Skeletal muscle satellite cell (primary cell): ENCODE measurements at regions not wholly inside any gene's neighbourhood (a gene's known extent, or its start where the extent isn't known, plus 50 kb on each side); places are given as distances from the start of the nearest gene placed in this dataset.
"Not testable (repeated sequence)": the region's sequence is repeated elsewhere in the genome, so short reads cannot be mapped to it uniquely, and the experiment has no call there.

ENCODE experiments used
- H3K27me3 ChIP-seq: 2 replicates; pipeline ENCODE4 v1.7.0; 2013; ENCODE audit warnings: low read length; ENCODE audit not compliant: control insufficient read depth, insufficient read depth
- H3K36me3 ChIP-seq: 2 replicates; pipeline ENCODE4 v1.7.0; 2013; ENCODE audit warnings: mild to moderate bottlenecking, control low read depth, low read length; ENCODE audit not compliant: insufficient read depth
- H3K4me1 ChIP-seq: 2 replicates; pipeline ENCODE4 v1.7.0; 2013; ENCODE audit warnings: low read length; ENCODE audit not compliant: control insufficient read depth, insufficient read depth
- H3K4me2 ChIP-seq: 2 replicates; pipeline ENCODE4 v1.7.0; 2013; ENCODE audit warnings: mild to moderate bottlenecking, low read length
- H3K4me3 ChIP-seq: 2 replicates; pipeline ENCODE4 v1.7.0; 2013; ENCODE audit warnings: low read length
- H3K9ac ChIP-seq: 2 replicates; pipeline ENCODE4 v1.7.0; 2013; ENCODE audit warnings: mild to moderate bottlenecking, low read depth, low read length, moderate library complexity
- H3K9me3 ChIP-seq: replicated peaks from 2 replicates; pipeline ENCODE4 v1.7.0; 2013; ENCODE audit warnings: mild to moderate bottlenecking, control low read depth, low read length

DNA sequence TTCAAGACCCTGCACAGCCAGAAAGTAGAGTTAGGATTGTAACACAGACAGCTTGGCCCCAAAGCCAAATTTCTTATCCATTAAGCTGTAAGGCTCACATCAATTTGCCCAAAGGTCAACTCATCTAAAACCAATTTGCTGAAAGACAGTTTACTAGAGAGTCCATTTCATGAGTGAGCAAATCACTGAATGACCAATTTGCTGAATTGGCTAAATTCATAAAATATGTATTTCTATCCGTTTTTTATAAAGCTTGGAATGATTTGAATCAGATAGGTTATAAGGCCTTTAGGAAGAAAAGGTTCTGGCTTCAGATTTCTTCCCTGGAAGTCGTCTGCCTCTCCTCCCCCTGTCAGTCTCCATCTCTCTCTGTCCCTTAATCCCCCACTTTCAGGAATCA lies 168.1 kb downstream of the FCRL5 start:
- Histone ChIP-seq H3K4me2 (no peak overlapping the region), H3K4me1 (no peaks in the 10 kb centered on the region), H3K9me3 (no peaks in the 10 kb centered on the region), H3K9ac (no peak overlapping the region), H3K27me3 (peaks cover 26% of the 10 kb centered on the region), H3K36me3 (no peaks in the 10 kb centered on the region), H3K4me3 (no peak overlapping the region)

DNA sequence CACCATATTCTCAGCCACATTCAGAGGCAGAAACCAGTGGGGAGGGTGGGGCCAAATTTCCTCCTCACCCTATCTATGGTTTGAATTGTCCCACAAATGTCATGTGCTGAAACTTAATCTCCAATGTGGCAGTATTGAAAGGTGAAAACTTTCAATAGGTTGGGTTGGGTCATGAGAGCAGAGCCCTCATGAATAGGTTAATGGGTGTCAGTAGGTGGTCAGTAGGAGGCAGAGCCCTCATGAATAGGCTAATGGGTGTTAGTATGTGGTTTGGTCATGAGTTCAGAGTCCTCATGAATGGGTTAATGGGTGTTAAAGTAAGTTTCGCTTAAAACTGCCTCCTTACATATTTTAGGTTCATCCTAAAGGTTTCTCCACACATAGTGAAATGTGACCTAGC lies 170.0 kb downstream of the FCRL5 start:
- no peak overlapping the region for H3K4me2 ChIP-seq
- no peaks in the 10 kb centered on the region for H3K36me3 ChIP-seq
- no peak overlapping the region for H3K9ac ChIP-seq
- H3K4me1 ChIP-seq, result no peaks in the 10 kb centered on the region
- no peaks in the 10 kb centered on the region for H3K9me3 ChIP-seq
- H3K4me3 ChIP-seq, result no peak overlapping the region
- peaks cover 31% of the 10 kb centered on the region for H3K27me3 ChIP-seq

DNA sequence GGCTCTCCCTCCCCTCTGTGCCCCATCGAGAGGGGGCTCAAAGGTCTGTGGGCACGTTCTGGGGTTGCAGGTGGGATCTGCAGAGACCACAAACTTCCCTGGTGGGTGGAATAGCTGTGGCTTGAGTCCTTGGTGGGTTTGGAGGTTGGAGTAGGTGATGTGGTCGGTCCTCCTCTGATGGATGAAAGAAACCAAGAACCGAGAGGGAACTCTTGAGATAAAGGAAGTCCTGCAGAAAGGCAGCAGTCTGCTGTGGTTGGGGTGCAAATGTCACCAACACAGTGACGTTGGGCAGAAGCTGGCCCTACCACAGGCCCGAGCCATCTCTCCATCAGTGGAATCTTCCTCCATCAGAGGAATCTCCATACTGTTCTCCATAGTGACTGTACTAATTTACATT lies 171.8 kb downstream of the FCRL5 start:
- Histone ChIP-seq H3K9me3 (no peaks in the 10 kb centered on the region), H3K36me3 (no peaks in the 10 kb centered on the region), H3K9ac (no peak overlapping the region), H3K27me3 (peaks cover 28% of the 10 kb centered on the region), H3K4me2 (no peak overlapping the region), H3K4me1 (no peaks in the 10 kb centered on the region), H3K4me3 (no peak overlapping the region)

DNA sequence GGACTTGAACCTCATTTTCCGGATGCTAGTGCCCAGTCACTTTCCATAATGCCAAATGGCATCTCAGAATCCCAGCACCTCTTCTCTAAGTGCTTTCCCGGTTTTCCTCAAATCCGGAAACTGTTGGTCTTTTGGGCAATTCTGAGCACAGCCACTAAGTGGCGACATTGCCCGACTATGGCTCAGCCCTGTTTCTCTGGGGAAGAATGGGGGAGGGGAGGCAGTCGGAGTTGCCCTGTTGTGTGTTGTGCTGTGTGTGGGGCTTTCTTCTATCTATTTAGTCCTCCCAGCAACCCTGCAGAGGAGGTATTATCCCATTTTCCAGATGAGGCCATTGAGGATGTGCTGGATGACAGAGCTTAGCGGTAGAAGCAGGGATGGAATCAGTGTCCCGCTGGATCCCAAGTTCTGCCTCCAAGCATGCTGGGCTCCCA lies 175.0 kb downstream of the FCRL5 start:
- not testable (repeated sequence) for H3K4me3 ChIP-seq, H3K9ac ChIP-seq, H3K4me2 ChIP-seq, H3K4me1 ChIP-seq, H3K9me3 ChIP-seq, H3K36me3 ChIP-seq
- peaks cover 24% of the 10 kb centered on the region for H3K27me3 ChIP-seq

DNA sequence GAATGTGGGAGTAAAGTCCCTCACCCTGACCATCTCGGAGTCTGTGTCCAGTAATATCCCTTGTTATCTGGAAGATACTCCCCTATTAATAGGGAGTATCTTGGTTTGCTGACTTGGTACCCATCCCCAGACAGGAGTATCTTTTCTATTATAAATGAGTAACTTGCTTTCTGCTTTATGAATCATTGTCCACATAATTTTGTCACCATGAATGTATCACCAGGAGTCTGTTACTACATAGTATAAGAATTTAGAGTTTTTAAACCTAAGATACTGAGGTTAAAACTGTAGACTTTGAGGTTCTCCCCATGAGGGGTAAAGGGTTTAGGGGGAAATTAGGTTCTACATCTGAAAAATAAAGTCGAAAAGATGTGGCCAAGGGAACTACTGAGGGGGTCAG lies 175.6 kb downstream of the FCRL5 start:
- H3K4me1 ChIP-seq, result no peaks in the 10 kb centered on the region
- no peaks in the 10 kb centered on the region for H3K9me3 ChIP-seq
- H3K9ac ChIP-seq, result no peak overlapping the region
- H3K27me3 ChIP-seq, result peaks cover 23% of the 10 kb centered on the region
- no peaks in the 10 kb centered on the region for H3K36me3 ChIP-seq
- no peak overlapping the region for H3K4me3 ChIP-seq
- H3K4me2 ChIP-seq, result no peak overlapping the region

DNA sequence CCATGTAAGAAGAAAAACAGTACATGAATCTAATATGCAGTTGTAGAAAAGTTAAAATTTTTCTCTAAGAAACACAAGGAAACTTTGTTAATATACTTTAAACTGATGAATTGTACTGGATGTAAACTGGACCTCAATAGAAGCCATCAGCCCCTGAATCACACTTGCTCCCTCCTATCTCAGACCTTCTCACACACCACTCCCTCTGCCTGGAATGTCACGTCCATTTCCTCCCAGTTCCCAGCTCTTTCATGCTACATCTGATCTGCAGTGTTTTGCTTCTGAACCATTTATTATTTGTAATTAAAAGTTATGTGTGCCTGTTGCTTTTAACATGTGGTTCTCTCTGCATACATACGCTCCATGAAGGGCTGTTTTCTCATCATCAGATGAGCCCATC lies 180.0 kb downstream of the FCRL5 start:
- not testable (repeated sequence) for H3K9me3 ChIP-seq, H3K4me2 ChIP-seq, H3K36me3 ChIP-seq, H3K4me3 ChIP-seq, H3K4me1 ChIP-seq, H3K9ac ChIP-seq
- peaks cover 14% of the 10 kb centered on the region for H3K27me3 ChIP-seq

DNA sequence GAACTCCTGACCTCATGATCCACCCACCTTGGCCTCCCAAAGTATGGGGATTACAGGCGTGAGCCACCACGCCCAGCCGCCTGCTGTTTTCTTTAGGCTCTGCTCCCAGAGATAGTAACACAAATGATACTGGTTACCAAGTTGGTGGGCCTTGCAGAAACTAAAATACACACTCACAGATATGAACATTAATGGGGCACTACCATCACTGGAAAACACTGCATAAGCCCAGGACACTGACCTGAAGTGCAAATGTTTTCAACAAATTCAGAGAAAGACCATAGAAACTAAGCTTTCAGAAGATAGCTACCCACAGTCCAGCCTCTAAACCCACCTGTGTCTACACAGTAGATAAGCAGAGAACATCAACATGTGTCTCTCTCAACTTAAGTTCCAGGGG lies 180.5 kb downstream of the FCRL5 start:
- peaks cover 19% of the 10 kb centered on the region for H3K27me3 ChIP-seq
- H3K4me2 ChIP-seq, result no peak overlapping the region
- no peak overlapping the region for H3K9ac ChIP-seq
- no peaks in the 10 kb centered on the region for H3K36me3 ChIP-seq
- no peaks in the 10 kb centered on the region for H3K9me3 ChIP-seq
- H3K4me1 ChIP-seq, result no peaks in the 10 kb centered on the region
- no peak overlapping the region for H3K4me3 ChIP-seq

DNA sequence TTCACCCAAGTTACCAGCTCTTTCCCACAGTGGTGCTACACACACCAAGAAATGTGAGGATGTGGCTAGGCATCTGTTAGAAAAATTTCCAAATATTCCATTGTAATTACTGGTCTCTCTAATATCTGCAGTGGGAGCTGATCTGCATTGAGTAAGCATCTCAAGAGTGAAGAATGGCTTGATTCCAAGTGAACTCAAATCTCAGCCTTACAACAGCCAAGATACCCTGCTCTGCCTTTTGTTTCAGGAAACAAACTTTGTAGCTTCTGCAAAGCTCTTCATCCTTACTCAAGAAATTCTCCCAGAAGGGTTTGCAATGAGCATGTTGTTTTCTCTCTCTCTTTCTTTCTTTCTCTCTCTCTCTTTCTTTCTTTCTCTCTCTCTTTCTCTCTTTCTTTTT lies 181.1 kb downstream of the FCRL5 start:
- H3K36me3 ChIP-seq, result no peaks in the 10 kb centered on the region
- H3K4me1 ChIP-seq, result no peaks in the 10 kb centered on the region
- H3K9ac ChIP-seq, result no peak overlapping the region
- peaks cover 25% of the 10 kb centered on the region for H3K27me3 ChIP-seq
- no peak overlapping the region for H3K4me2 ChIP-seq
- H3K9me3 ChIP-seq, result no peaks in the 10 kb centered on the region
- H3K4me3 ChIP-seq, result no peak overlapping the region

DNA sequence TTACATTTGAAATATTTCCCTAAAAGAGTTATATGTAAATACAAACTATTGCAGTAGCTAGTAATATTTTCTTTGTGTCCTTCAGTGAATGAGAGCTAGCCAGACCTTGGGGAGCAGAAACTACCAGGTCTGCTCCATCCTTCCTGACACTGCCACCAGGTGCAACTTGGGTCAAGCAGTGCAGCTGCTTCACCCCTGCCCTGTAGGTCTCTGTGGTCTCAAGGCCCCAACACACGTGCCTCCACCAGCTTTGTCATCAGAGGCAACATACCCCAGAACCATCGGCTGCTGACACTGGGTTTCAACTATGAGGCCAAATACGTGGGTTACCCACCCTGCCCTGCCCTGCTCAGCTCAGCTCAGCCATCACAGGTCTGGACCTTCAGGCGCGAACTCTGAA lies 181.6 kb downstream of the FCRL5 start:
- peaks cover 30% of the 10 kb centered on the region for H3K27me3 ChIP-seq
- H3K36me3 ChIP-seq, result no peaks in the 10 kb centered on the region
- H3K9ac ChIP-seq, result no peak overlapping the region
- H3K4me1 ChIP-seq, result no peaks in the 10 kb centered on the region
- no peaks in the 10 kb centered on the region for H3K9me3 ChIP-seq
- no peak overlapping the region for H3K4me2 ChIP-seq
- H3K4me3 ChIP-seq, result no peak overlapping the region

DNA sequence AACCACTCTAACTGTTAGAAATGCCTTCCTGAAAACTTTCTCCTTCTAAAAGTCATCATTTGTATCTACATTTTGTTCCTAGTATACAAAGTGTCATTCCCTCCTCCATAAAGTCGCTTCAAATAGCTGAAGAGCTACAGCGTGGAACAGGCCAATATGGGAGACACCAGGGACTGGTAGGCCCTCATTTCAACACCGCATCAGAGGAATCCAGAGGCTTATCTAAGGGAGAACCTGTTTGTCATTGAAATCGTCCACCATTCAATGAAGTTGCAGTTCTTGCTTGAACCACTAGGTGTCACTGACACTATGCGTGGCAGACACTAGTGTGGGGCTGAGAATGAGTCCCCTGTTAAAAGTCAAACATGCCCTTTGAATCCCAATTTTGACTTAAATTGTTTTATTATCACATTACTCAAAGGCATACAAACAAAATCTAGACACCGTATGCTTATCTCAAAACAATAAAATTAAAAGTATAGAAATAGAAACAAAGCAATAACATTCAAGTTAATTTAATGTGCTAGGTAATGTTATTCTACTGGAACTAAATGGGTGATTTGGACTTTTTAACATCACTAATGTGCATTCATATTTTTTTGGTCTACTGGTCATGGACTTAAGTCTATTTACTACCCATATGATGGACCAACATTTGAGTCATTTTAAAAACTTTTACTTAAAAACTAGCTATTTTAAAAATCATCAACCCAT lies 182.3 kb downstream of the FCRL5 start:
- Histone ChIP-seq H3K4me2 (no peak overlapping the region), H3K4me3 (no peak overlapping the region), H3K27me3 (peaks cover 28% of the 10 kb centered on the region), H3K36me3 (no peaks in the 10 kb centered on the region), H3K4me1 (no peaks in the 10 kb centered on the region), H3K9me3 (no peaks in the 10 kb centered on the region), H3K9ac (no peak overlapping the region)

DNA sequence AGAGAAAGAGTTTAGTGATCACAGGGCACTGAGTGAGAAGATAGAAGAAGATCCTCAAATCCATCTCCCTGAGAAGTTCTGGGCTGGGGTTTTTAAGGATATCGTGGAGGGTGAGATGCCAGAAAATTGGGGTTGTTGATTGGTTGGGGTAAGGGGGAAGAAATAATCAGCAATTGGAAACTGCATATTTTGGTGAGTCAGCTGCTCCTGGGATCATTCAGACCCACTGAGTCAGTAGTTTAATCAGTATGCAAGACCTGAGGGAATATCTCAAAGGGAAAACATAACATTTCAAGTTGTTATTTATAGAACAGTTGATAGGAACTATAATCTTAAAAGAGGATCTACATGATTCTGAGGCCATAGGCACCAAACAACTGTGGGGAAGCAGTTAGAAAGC lies 183.4 kb downstream of the FCRL5 start:
- not testable (repeated sequence) for H3K4me3 ChIP-seq, H3K9me3 ChIP-seq, H3K4me1 ChIP-seq, H3K9ac ChIP-seq, H3K4me2 ChIP-seq, H3K36me3 ChIP-seq
- H3K27me3 ChIP-seq, result peaks cover 33% of the 10 kb centered on the region

DNA sequence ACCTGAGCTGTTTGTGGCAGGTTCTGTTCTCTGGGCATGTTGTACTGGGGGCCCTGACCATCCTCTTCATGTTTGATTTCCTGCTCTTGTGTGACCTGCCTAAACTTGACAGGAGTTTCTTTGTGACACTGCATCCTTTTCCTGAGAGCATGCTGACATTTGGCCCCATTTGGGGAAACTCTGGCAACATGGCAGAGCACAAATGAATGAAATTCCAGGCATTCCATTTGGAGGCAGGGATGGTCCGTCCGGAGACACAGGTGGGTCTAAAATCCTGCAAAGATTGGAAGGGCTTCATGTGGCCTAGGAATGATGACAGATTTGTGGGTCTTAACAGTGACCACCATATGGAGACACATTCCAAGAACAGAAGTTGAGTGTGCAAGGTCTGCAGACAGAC lies 184.0 kb downstream of the FCRL5 start:
- no peaks in the 10 kb centered on the region for H3K36me3 ChIP-seq
- no peak overlapping the region for H3K4me2 ChIP-seq
- H3K27me3 ChIP-seq, result peaks cover 33% of the 10 kb centered on the region
- no peak overlapping the region for H3K9ac ChIP-seq
- H3K4me3 ChIP-seq, result no peak overlapping the region
- H3K4me1 ChIP-seq, result no peaks in the 10 kb centered on the region
- no peaks in the 10 kb centered on the region for H3K9me3 ChIP-seq
